ENCODE measurements at regions not wholly inside any gene's neighbourhood (a gene's known extent, or its start where the extent isn't known, plus 50 kb on each side); places are given as distances from the start of the nearest gene placed in this dataset.

DNA sequence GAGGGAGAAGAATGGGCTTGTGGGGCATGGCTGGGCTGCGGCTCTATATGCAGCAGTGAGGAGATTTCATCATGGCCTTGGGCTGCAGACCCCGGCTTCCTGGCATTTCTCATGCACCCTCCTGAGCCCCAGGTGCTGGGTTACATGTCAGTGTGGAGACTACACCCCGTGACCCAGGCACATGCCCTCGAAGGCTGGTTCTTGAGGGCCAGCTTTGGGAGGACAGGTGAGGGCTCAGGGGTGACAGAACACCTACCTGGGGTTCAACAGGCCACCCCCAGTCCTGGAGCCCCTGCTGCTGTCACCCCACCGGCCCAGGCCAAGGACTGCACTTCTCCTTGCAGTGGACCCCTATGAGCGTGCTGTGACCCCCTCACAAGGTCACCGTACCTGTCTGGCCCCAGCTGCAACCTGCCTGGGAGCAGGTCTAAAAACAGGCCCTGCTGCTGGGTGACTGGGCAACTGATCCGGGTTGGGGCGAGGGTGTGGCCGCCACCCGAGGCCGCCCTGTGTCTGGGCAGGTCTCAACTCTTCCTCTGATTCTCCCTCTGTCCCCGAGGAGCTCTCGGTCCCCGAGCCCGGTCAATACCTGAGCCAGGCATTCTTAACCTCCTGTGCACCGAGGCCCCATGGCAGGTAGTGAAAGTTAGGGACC lies 94.8 kb upstream of the OTOS start:
- no peak for TF ChIP-seq EZH2 (IDR thresholded peaks at IDR 0.05; ENCODE audit: low read length, missing control alignments)
- TF ChIP-seq, protein P1, sequence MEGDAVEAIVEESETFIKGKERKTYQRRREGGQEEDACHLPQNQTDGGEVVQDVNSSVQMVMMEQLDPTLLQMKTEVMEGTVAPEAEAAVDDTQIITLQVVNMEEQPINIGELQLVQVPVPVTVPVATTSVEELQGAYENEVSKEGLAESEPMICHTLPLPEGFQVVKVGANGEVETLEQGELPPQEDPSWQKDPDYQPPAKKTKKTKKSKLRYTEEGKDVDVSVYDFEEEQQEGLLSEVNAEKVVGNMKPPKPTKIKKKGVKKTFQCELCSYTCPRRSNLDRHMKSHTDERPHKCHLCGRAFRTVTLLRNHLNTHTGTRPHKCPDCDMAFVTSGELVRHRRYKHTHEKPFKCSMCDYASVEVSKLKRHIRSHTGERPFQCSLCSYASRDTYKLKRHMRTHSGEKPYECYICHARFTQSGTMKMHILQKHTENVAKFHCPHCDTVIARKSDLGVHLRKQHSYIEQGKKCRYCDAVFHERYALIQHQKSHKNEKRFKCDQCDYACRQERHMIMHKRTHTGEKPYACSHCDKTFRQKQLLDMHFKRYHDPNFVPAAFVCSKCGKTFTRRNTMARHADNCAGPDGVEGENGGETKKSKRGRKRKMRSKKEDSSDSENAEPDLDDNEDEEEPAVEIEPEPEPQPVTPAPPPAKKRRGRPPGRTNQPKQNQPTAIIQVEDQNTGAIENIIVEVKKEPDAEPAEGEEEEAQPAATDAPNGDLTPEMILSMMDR (conservative IDR thresholded peaks at IDR 0.05 in 1 of 2, IDR thresholded peaks at IDR 0.05 in 1 of 2; ENCODE audit: low read depth in 1 of 2, low read length in 2 of 2), result no peak
- H3K27ac ChIP-seq (ENCODE audit: insufficient read depth, low read length), result no peak overlapping the region
- peaks cover 11% of the 10 kb centered on the region for H3K4me1 ChIP-seq (ENCODE audit: control insufficient read depth, extremely low read depth, insufficient read depth, low read length)
- no peak overlapping the region for H3K4me3 ChIP-seq (replicated peaks in 1 of 4; ENCODE audit: control extremely low read depth in 1 of 4, insufficient read depth in 1 of 4, low read depth in 3 of 4, low read length in 4 of 4)
- H2AFZ ChIP-seq (ENCODE audit: low read length), result no peak overlapping the region
- H3K36me3 ChIP-seq (ENCODE audit: control insufficient read depth, insufficient read depth, low read length), result no peaks in the 10 kb centered on the region
- no peaks in the 10 kb centered on the region for H3K9me3 ChIP-seq (ENCODE audit: control insufficient read depth, insufficient read depth, low read depth, low read length)
- DNase-seq (ENCODE audit: low read depth in 2 of 2), result no peak
- no peak overlapping the region for H3K4me2 ChIP-seq (ENCODE audit: extremely low read depth, insufficient read depth, low read length)
- H4K20me1 ChIP-seq (ENCODE audit: control insufficient read depth, extremely low read depth, insufficient read depth, low read length), result no peaks in the 10 kb centered on the region
- no peak overlapping the region for H3K9ac ChIP-seq (ENCODE audit: insufficient read depth, low read length)
- H3K27me3 ChIP-seq (ENCODE audit: control insufficient read depth, insufficient read depth, low read length), result no peaks in the 10 kb centered on the region
- H3K79me2 ChIP-seq (ENCODE audit: control insufficient read depth, insufficient read depth, low read length), result no peaks in the 10 kb centered on the region

DNA sequence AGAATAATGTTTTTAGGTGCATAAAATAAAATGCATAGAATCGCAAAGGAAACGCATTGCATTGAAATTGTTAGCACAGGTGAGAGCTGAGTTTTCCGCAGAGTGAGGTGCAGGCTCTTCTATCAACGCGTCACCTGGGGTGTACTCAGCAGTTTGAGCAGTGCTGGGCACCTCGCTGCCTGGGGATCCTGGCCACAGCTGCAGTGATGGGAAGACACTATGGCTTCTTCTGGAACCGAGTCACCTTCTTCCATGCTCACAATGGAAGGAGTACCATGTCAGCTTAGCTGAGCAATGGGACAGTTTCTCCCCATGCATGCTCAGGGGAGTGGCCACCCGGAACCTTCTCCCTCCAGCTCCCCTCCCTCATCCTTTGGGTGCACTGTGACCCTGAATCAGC lies 95.4 kb upstream of the OTOS start:
- no peak for DNase-seq (ENCODE audit: low read depth in 2 of 2)
- Histone ChIP-seq H3K36me3 (ENCODE audit: control insufficient read depth, insufficient read depth, low read length) (no peaks in the 10 kb centered on the region), H4K20me1 (ENCODE audit: control insufficient read depth, extremely low read depth, insufficient read depth, low read length) (no peaks in the 10 kb centered on the region), H3K27me3 (ENCODE audit: control insufficient read depth, insufficient read depth, low read length) (no peaks in the 10 kb centered on the region), H3K4me3 (replicated peaks in 1 of 4; ENCODE audit: control extremely low read depth in 1 of 4, insufficient read depth in 1 of 4, low read depth in 3 of 4, low read length in 4 of 4) (no peak overlapping the region), H3K4me2 (ENCODE audit: extremely low read depth, insufficient read depth, low read length) (no peak overlapping the region), H3K79me2 (ENCODE audit: control insufficient read depth, insufficient read depth, low read length) (no peaks in the 10 kb centered on the region), H2AFZ (ENCODE audit: low read length) (no peak overlapping the region), H3K27ac (ENCODE audit: insufficient read depth, low read length) (no peak overlapping the region), H3K9me3 (ENCODE audit: control insufficient read depth, insufficient read depth, low read depth, low read length) (no peaks in the 10 kb centered on the region), H3K9ac (ENCODE audit: insufficient read depth, low read length) (no peak overlapping the region), H3K4me1 (ENCODE audit: control insufficient read depth, extremely low read depth, insufficient read depth, low read length) (peaks cover 11% of the 10 kb centered on the region)
- TF ChIP-seq EZH2 (IDR thresholded peaks at IDR 0.05; ENCODE audit: low read length, missing control alignments), result no peak
- TF ChIP-seq, protein P1 (conservative IDR thresholded peaks at IDR 0.05 in 1 of 2, IDR thresholded peaks at IDR 0.05 in 1 of 2; ENCODE audit: low read depth in 1 of 2, low read length in 2 of 2), result no peak

DNA sequence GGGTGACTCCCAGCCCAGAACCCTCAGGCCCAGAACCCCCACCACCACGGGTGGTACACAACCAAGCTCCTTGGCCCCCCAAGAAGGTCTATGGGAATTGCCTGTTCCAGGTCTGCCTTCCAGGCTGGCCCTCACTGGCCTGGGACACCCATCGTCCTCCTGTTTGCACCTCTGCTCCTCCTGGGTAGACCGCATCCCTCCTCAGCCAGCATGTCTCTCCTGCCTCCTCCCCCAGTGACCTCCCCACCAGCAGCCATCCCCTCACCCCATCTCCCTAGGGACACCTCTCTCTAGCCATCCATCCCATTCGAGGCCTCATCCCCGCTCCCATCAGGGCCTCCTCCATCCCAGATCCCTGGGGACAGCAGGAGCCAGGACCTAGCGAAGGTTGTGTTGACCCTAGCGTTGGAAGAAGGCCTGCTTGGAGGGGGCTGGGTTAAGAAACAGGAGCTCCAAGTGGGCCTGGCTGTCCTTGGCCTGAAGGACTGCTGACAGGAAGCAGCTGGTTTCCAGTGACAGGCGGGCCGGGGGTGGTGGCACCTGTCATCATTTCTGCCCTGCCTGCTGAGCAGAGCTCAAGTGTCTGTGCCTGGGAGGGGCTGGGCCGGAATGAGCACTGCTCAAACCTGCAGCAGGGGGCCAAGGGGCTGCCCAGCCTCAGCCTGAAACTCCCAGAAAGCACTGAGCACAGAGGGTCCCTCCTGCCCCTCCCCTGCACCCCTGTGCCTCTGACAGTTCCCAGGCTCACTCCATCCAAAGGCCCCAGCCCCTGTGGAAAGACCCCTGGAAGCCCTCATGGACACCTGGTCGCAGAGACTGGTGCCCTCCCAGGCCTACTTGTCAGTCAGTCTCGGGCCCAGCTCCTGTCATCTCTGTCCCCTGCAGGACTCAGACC lies 96.0 kb upstream of the OTOS start:
- Histone ChIP-seq H3K4me2 (ENCODE audit: extremely low read depth, insufficient read depth, low read length) (no peak overlapping the region), H3K9ac (ENCODE audit: insufficient read depth, low read length) (no peak overlapping the region), H3K4me3 (replicated peaks in 1 of 4; ENCODE audit: control extremely low read depth in 1 of 4, insufficient read depth in 1 of 4, low read depth in 3 of 4, low read length in 4 of 4) (no peak overlapping the region), H3K4me1 (ENCODE audit: control insufficient read depth, extremely low read depth, insufficient read depth, low read length) (peaks cover 11% of the 10 kb centered on the region), H3K36me3 (ENCODE audit: control insufficient read depth, insufficient read depth, low read length) (no peaks in the 10 kb centered on the region), H3K27ac (ENCODE audit: insufficient read depth, low read length) (no peak overlapping the region), H3K27me3 (ENCODE audit: control insufficient read depth, insufficient read depth, low read length) (no peaks in the 10 kb centered on the region), H4K20me1 (ENCODE audit: control insufficient read depth, extremely low read depth, insufficient read depth, low read length) (no peaks in the 10 kb centered on the region), H3K79me2 (ENCODE audit: control insufficient read depth, insufficient read depth, low read length) (no peaks in the 10 kb centered on the region), H3K9me3 (ENCODE audit: control insufficient read depth, insufficient read depth, low read depth, low read length) (no peaks in the 10 kb centered on the region), H2AFZ (ENCODE audit: low read length) (no peak overlapping the region)
- TF ChIP-seq EZH2 (IDR thresholded peaks at IDR 0.05; ENCODE audit: low read length, missing control alignments), result no peak
- TF ChIP-seq, protein P1 (conservative IDR thresholded peaks at IDR 0.05 in 1 of 2, IDR thresholded peaks at IDR 0.05 in 1 of 2; ENCODE audit: low read depth in 1 of 2, low read length in 2 of 2), result no peak
- DNase-seq (ENCODE audit: low read depth in 2 of 2), result no peak
